Activated B cell treated with CpG ODN at 0.5 μM for 24 hours (primary cell): ENCODE measurements at regions not wholly inside any gene's neighbourhood (a gene's known extent, or its start where the extent isn't known, plus 50 kb on each side); places are given as distances from the start of the nearest gene placed in this dataset.

Experiments used
- ATAC-seq: fragments of 200-7000 bp; cut with Tn5 transposase; one replicate; pipeline ENCODE4 v1.10.0; 2021; ENCODE audit warnings: low read depth, mild to moderate bottlenecking, moderate library complexity
- CTCF ChIA-PET: fragments of 350-600 bp; sonication (Branson Sonifier 250); formaldehyde crosslinking; loops from one replicate; lab custom pipeline; 2021; ENCODE audit warnings: antibody characterized with exemption; lab: Charles Lee
- POLR2A ChIA-PET: fragments of 350-600 bp; sonication (Branson Sonifier 250); formaldehyde crosslinking; loops from one replicate; lab custom pipeline; 2021; ENCODE audit warnings: antibody characterized with exemption; lab: Charles Lee
- DNase-seq: peaks from one replicate; pipeline ENCODE4 v3.0.0; 2022
- H3K27ac Mint-ChIP-seq: one replicate; pipeline ENCODE4 v1.8.0; 2020; ENCODE audit warnings: mixed read lengths
- H3K27me3 Mint-ChIP-seq: one replicate; pipeline ENCODE4 v1.8.0; 2021; ENCODE audit warnings: mixed read lengths
- H3K36me3 Mint-ChIP-seq: one replicate; pipeline ENCODE4 v1.8.0; 2021; ENCODE audit warnings: low read depth, mixed read lengths
- H3K4me1 Mint-ChIP-seq: one replicate; pipeline ENCODE4 v1.8.0; 2021; ENCODE audit warnings: mixed read lengths
- H3K4me3 Mint-ChIP-seq: one replicate; pipeline ENCODE4 v1.8.0; 2020; ENCODE audit warnings: mild to moderate bottlenecking, mixed read lengths
- H3K9me3 Mint-ChIP-seq: one replicate; pipeline ENCODE4 v1.8.0; 2020; ENCODE audit warnings: mixed read lengths
- CTCF ChIP-seq: fragments of 200-600 bp; IDR thresholded peaks from one replicate; pipeline ENCODE4 v1.8.0; 2022; ENCODE audit warnings: antibody characterized with exemption, mild to moderate bottlenecking
- intact Hi-C: fragments of 100-400 bp; cut with micrococcal nuclease; formaldehyde crosslinking; loops from one replicate; pipeline ENCODE4 v1.15.1; 2024

- ChIA-PET POLR2A (no interaction called here), CTCF (no interaction called here)
- Mint-ChIP-seq H3K36me3 (no peaks in the 10 kb centered on the region), H3K4me1 (no peaks in the 10 kb centered on the region), H3K9me3 (no peaks in the 10 kb centered on the region), H3K27me3 (peaks cover 30% of the 10 kb centered on the region), H3K27ac (no peak overlapping the region), H3K4me3 (no peak overlapping the region)
- intact Hi-C loops: no loop called here
- DNase-seq (no peak), ATAC-seq (no peak)
- no peak for TF ChIP-seq CTCF
These were observed 422.4 kb upstream of the OR4E1 start for GRCh38 chr14:22095860-22096513.

- ATAC-seq (no peak), DNase-seq (no peak)
- intact Hi-C loops: no loop called here
- TF ChIP-seq CTCF: no peak
- H3K4me1 Mint-ChIP-seq: no peaks in the 10 kb centered on the region
- H3K27ac Mint-ChIP-seq: no peak overlapping the region
- ChIA-PET CTCF (no interaction called here), POLR2A (no interaction called here)
- H3K36me3 Mint-ChIP-seq: no peaks in the 10 kb centered on the region
- H3K27me3 Mint-ChIP-seq: peaks cover 30% of the 10 kb centered on the region
- no peak overlapping the region for H3K4me3 Mint-ChIP-seq
- no peaks in the 10 kb centered on the region for H3K9me3 Mint-ChIP-seq
These were observed 416.3 kb upstream of the OR4E1 start for GRCh38 chr14:22089940-22090339.

GRCh38 chr14:22088614-22089342, 415.2 kb upstream of the OR4E1 start:
- no peak overlapping the region for H3K27ac Mint-ChIP-seq
- DNase-seq (no peak), ATAC-seq (no peak)
- H3K4me1 Mint-ChIP-seq: no peaks in the 10 kb centered on the region
- H3K27me3 Mint-ChIP-seq: peaks cover 28% of the 10 kb centered on the region
- ChIA-PET CTCF (interaction anchor here (0.6 to 0.9 kb wide), 3 partner anchors 9 to 673 kb away, joined by 3 read pairs; no protein-coding TSS in a partner anchor), POLR2A (no interaction called here)
- no peak for TF ChIP-seq CTCF
- intact Hi-C loops: no loop called here
- H3K9me3 Mint-ChIP-seq: no peaks in the 10 kb centered on the region
- H3K36me3 Mint-ChIP-seq: no peaks in the 10 kb centered on the region
- no peak overlapping the region for H3K4me3 Mint-ChIP-seq

GRCh38 chr14:22086131-22086530, 412.5 kb upstream of the OR4E1 start:
- no peak overlapping the region for H3K27ac Mint-ChIP-seq
- TF ChIP-seq CTCF: no peak
- H3K4me1 Mint-ChIP-seq: no peaks in the 10 kb centered on the region
- H3K36me3 Mint-ChIP-seq: no peaks in the 10 kb centered on the region
- no peak for DNase-seq
- H3K9me3 Mint-ChIP-seq: no peaks in the 10 kb centered on the region
- POLR2A ChIA-PET: no interaction called here
- no peak for ATAC-seq
- no peak overlapping the region for H3K4me3 Mint-ChIP-seq
- CTCF ChIA-PET: interaction anchor here (0.8 to 1.5 kb wide), 2 partner anchors 15 to 167 kb away, joined by 3 to 4 read pairs; no protein-coding TSS in a partner anchor
- intact Hi-C loops: no loop called here
- H3K27me3 Mint-ChIP-seq: peaks cover 37% of the 10 kb centered on the region
